HepG2 (cell line): ENCODE measurements at regions not wholly inside any gene's neighbourhood (a gene's known extent, or its start where the extent isn't known, plus 50 kb on each side); places are given as distances from the start of the nearest gene placed in this dataset.

Source experiments
- BHLHE40 ChIP-seq: IDR thresholded peaks from 2 replicates; pipeline ENCODE4 v1.6.1; 2011; ENCODE audit warnings: low read length, improper control_type of control experiment
- CEBPB ChIP-seq: IDR thresholded peaks from 2 replicates; pipeline ENCODE4 v1.6.1; 2011; ENCODE audit warnings: low read depth, low read length, improper control_type of control experiment, borderline replicate concordance
- EP300 ChIP-seq, 3 experiments: sonication (generic) in 1 of 3; formaldehyde crosslinking in 1 of 3; IDR thresholded peaks; 2 replicates each; pipeline versions ENCODE4 v1.5.1 to v1.6.1; 2011 to 2020; ENCODE audit warnings: low read depth in 2 of 3, low read length in 2 of 3, borderline replicate concordance in 1 of 3, improper control_type of control experiment in 1 of 3, mild to moderate bottlenecking in 1 of 3, missing genetic modification reagents in 1 of 3, moderate library complexity in 1 of 3
- EZH2 ChIP-seq: conservative IDR thresholded peaks from 2 replicates; pipeline ENCODE4 v1.6.1; 2012; ENCODE audit warnings: mild to moderate bottlenecking, low read depth, low read length, moderate library complexity
- FIP1L1 ChIP-seq: fragments of 200-400 bp; formaldehyde crosslinking; IDR thresholded peaks from 2 replicates; pipeline ENCODE4 v1.6.1; 2018; ENCODE audit warnings: low read depth, mild to moderate bottlenecking, low read length, moderate library complexity, borderline replicate concordance; ENCODE audit not compliant: insufficient read depth
- MXD4 ChIP-seq: IDR thresholded peaks from 2 replicates; pipeline ENCODE4 v1.6.1; 2016; ENCODE audit warnings: mild to moderate bottlenecking, missing biosample characterization, missing genetic modification reagents
- POLR2AphosphoS5 ChIP-seq: IDR thresholded peaks from 2 replicates; pipeline ENCODE4 v1.6.1; 2012; ENCODE audit warnings: low read depth, low read length
- SMARCC2 ChIP-seq: fragments of 450-650 bp; IDR thresholded peaks from 2 replicates; pipeline ENCODE4 v1.6.1; 2017; ENCODE audit warnings: antibody characterized with exemption, mild to moderate bottlenecking
- ZNF567 ChIP-seq: sonication (generic); formaldehyde crosslinking; IDR thresholded peaks from 2 replicates; pipeline ENCODE4 v1.8.1; 2023; ENCODE audit warnings: mild to moderate bottlenecking, missing genetic modification reagents, borderline replicate concordance
- ZNF841 ChIP-seq: sonication (generic); formaldehyde crosslinking; IDR thresholded peaks from 2 replicates; pipeline ENCODE4 v1.8.1; 2023; ENCODE audit warnings: missing genetic modification reagents, borderline replicate concordance
- TF ChIP-seq, protein P1 (sequence below): sonication (generic); formaldehyde crosslinking; IDR thresholded peaks from 2 replicates; pipeline ENCODE4 v1.9.0; 2021; ENCODE audit warnings: missing genetic modification reagents, mild to moderate bottlenecking, borderline replicate concordance
- TF ChIP-seq, protein P2 (sequence below): IDR thresholded peaks from 2 replicates; pipeline ENCODE4 v1.6.1; 2012; ENCODE audit warnings: inconsistent platforms

DNA sequence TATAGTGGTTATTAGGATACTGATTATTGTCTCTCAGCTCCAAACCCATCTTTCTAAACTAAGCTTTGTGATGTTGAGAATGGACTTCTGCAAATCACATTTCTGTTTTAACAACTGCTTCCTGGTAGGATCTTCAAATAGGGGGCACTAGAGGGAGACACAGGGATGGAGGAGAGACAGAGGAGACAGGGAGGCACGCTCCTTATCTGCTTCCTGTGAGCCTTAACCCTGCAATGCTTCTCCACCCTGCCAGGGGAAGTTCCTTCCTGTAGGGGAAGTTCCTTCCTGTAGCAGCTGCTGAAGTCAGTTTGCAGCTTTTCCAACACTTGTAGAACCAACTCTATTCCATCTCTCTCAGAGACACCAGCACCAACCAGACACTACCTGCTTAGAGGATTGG, 847.2 kb downstream of the CCSER2 start:
- TF ChIP-seq MXD4, result no peak
- TF ChIP-seq EP300 (IDR thresholded peaks at IDR 0.05; ENCODE audit: low read depth in 2 of 2, low read length in 2 of 2), result no peak
- TF ChIP-seq EP300 (CRISPR knock-in tag; IDR thresholded peaks at IDR 0.05; ENCODE audit: borderline replicate concordance), result no peak
- TF ChIP-seq, protein P1, sequence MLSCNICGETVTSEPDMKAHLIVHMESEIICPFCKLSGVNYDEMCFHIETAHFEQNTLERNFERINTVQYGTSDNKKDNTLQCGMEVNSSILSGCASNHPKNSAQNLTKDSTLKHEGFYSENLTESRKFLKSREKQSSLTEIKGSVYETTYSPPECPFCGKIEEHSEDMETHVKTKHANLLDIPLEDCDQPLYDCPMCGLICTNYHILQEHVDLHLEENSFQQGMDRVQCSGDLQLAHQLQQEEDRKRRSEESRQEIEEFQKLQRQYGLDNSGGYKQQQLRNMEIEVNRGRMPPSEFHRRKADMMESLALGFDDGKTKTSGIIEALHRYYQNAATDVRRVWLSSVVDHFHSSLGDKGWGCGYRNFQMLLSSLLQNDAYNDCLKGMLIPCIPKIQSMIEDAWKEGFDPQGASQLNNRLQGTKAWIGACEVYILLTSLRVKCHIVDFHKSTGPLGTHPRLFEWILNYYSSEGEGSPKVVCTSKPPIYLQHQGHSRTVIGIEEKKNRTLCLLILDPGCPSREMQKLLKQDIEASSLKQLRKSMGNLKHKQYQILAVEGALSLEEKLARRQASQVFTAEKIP (CRISPR knock-in tag), result no peak
- TF ChIP-seq BHLHE40, result no peak
- no peak for TF ChIP-seq SMARCC2
- no peak for TF ChIP-seq POLR2AphosphoS5
- TF ChIP-seq FIP1L1, result no peak
- TF ChIP-seq ZNF841 (CRISPR knock-in tag), result no peak
- TF ChIP-seq EZH2, result no peak
- TF ChIP-seq ZNF567, result no peak
- TF ChIP-seq, protein P2, sequence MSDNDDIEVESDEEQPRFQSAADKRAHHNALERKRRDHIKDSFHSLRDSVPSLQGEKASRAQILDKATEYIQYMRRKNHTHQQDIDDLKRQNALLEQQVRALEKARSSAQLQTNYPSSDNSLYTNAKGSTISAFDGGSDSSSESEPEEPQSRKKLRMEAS, result no peak
- no peak for TF ChIP-seq CEBPB
